Esophagus muscularis mucosa (tissue), 4 donors: ENCODE measurements at regions not wholly inside any gene's neighbourhood (a gene's known extent, or its start where the extent isn't known, plus 50 kb on each side); places are given as distances from the start of the nearest gene placed in this dataset.
A peak's percentile ranks its signal among the peaks of the same experiment; 100 is the strongest.

Experiments
- DNase-seq: peaks from one replicate; pipeline ENCODE4 v3.0.0-alpha.2; 2017; ENCODE audit errors: extremely low spot score
- H3K27ac ChIP-seq, 4 donors: fragments of 200-600 bp; sonication (generic); replicated peaks in 1 of 4; 1 replicate in 3 of 4; 2 replicates in 1 of 4; pipeline ENCODE4 v1.5.1; 2016 to 2019; ENCODE audit warnings: mild to moderate bottlenecking in 1 of 4
- H3K27me3 ChIP-seq, 4 donors: fragments of 200-600 bp; sonication (generic); one replicate each; pipeline versions ENCODE4 v1.5.1 to v1.6.0; 2016 to 2019
- H3K36me3 ChIP-seq, 4 donors: fragments of 200-600 bp; sonication (generic); one replicate each; pipeline ENCODE4 v1.5.1; 2016 to 2019
- H3K4me1 ChIP-seq, 4 donors: fragments of 200-600 bp; sonication (generic); one replicate each; pipeline ENCODE4 v1.5.1; 2016 to 2019
- H3K4me3 ChIP-seq, 4 donors: fragments of 200-600 bp; sonication (generic); 1 replicate in 2 of 4; 2 replicates in 2 of 4; pipeline ENCODE4 v1.5.1; 2016 to 2019; ENCODE audit warnings: mild to moderate bottlenecking in 4 of 4, moderate library complexity in 1 of 4
- H3K9me3 ChIP-seq, 4 donors: fragments of 200-600 bp; sonication (generic); 1 replicate in 3 of 4; 2 replicates in 1 of 4; pipeline ENCODE4 v1.5.1; 2016 to 2019
- EP300 ChIP-seq: sonication (generic); formaldehyde crosslinking; IDR thresholded peaks from one replicate; pipeline ENCODE4 v1.6.1; 2017; ENCODE audit warnings: antibody characterized with exemption
- POLR2A ChIP-seq: fragments of 450-650 bp; IDR thresholded peaks from one replicate; pipeline ENCODE4 v1.6.1; 2017; ENCODE audit warnings: antibody characterized with exemption, moderate library complexity, mild to moderate bottlenecking, low read depth
- POLR2AphosphoS5 ChIP-seq, 2 donors: sonication (generic); formaldehyde crosslinking; IDR thresholded peaks; one replicate each; pipeline ENCODE4 v1.6.1; 2017; ENCODE audit warnings: antibody characterized with exemption in 2 of 2
- WGBS: methylation state at CpG from one replicate; pipeline ENCODE4 v1.1.5; 2018; 5-methylcytosine and 5-hydroxymethylcytosine counted together
- intact Hi-C: fragments of 100-400 bp; cut with DNase I; formaldehyde crosslinking; loops from one replicate; pipeline ENCODE4 v1.15.1; 2023
- TF ChIP-seq, protein P1 (sequence below), 3 experiments: fragments of 200-600 bp in 2 of 3; fragments of 450-650 bp in 1 of 3; sonication (generic) in 2 of 3; IDR thresholded peaks; one replicate each; pipeline ENCODE4 v1.5.1; 2017 to 2019; ENCODE audit warnings: antibody characterized with exemption in 3 of 3, mild to moderate bottlenecking in 2 of 3, moderate library complexity in 1 of 3

DNA sequence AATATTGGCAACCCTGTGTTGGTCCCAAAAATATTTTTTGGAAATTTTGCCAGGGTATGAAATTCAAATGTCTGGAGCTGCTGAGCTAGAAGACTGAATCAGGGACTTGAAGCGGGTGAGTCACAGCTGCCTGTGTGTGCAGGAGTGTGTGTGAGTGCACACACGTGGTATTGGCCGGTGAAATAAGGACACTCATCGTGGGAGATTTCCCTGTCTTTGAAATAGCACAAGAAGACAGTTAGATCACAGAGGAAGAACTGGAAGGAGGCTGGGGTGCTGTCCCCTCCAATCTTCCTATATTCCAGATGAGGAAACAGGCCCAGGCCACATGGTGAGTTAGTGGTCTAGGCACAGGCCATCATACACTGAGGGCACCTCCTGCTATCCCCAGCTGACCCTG is 123.8 kb upstream of the MLN start:
- Histone ChIP-seq H3K27ac (peak overlapping the region in 2 of 4 donors; percentile 27 to 41), H3K9me3 (no peaks in the 10 kb centered on the region), H3K27me3 (peaks cover 0 to 21% (median 0%) of the 10 kb centered on the region in 4 donors), H3K4me1 (no peaks in the 10 kb centered on the region), H3K4me3 (no peak overlapping the region), H3K36me3 (no peaks in the 10 kb centered on the region)
- intact Hi-C loops = no loop called here
- WGBS = 59% methylated on average over 4 of the region's 4 CpGs
- DNase-seq = no peak
- TF ChIP-seq EP300 (no peak), POLR2AphosphoS5 (IDR thresholded peaks at IDR 0.05) (peak in 1 of 2 donors; percentile 8)

GRCh38 chr6:33927112-33927511 is 123.3 kb upstream of the MLN start:
- no peaks in the 10 kb centered on the region for H3K4me1 ChIP-seq
- intact Hi-C loops = no loop called here
- no peaks in the 10 kb centered on the region for H3K36me3 ChIP-seq
- peaks cover 0 to 16% (median 0%) of the 10 kb centered on the region in 4 donors for H3K27me3 ChIP-seq
- H3K9me3 ChIP-seq = no peaks in the 10 kb centered on the region
- TF ChIP-seq POLR2AphosphoS5 (IDR thresholded peaks at IDR 0.05) (no peak), POLR2A (no peak), EP300 (no peak)
- no peak overlapping the region for H3K4me3 ChIP-seq
- no peak for DNase-seq
- H3K27ac ChIP-seq = no peak overlapping the region
- WGBS = 70% methylated on average over 4 of the region's 4 CpGs

- 91% methylated on average over 4 of the region's 4 CpGs for WGBS
- TF ChIP-seq POLR2AphosphoS5 (IDR thresholded peaks at IDR 0.05) (no peak), EP300 (no peak), POLR2A (no peak)
- TF ChIP-seq, protein P1, sequence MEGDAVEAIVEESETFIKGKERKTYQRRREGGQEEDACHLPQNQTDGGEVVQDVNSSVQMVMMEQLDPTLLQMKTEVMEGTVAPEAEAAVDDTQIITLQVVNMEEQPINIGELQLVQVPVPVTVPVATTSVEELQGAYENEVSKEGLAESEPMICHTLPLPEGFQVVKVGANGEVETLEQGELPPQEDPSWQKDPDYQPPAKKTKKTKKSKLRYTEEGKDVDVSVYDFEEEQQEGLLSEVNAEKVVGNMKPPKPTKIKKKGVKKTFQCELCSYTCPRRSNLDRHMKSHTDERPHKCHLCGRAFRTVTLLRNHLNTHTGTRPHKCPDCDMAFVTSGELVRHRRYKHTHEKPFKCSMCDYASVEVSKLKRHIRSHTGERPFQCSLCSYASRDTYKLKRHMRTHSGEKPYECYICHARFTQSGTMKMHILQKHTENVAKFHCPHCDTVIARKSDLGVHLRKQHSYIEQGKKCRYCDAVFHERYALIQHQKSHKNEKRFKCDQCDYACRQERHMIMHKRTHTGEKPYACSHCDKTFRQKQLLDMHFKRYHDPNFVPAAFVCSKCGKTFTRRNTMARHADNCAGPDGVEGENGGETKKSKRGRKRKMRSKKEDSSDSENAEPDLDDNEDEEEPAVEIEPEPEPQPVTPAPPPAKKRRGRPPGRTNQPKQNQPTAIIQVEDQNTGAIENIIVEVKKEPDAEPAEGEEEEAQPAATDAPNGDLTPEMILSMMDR (IDR thresholded peaks at IDR 0.05) = no peak
- no peak overlapping the region for H3K4me3 ChIP-seq
These were observed 122.6 kb upstream of the MLN start for GRCh38 chr6:33926451-33926850.

DNA sequence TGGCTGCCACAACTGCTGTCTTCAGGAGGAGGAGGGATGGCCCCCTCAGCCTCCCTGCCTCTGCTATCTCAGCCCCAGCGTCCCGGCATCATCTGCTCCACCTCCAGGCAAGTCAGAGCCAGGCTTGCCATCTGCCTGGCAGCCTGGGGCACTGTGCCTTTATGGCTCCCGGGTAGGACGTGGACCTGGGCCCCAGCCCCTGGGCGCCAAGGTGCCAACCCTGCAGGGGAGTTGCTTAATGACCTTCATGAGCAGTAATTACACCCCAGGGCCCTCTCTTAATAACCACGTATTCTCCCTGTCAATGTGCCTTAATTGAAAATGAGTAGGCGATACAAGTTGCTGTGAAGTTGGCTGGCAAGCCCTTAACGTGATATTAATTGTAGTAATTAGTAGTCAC is 122.1 kb upstream of the MLN start:
- 86% methylated on average over 5 of the region's 8 CpGs for WGBS
- Histone ChIP-seq H3K9me3 (no peaks in the 10 kb centered on the region), H3K27ac (no peak overlapping the region)

More at GRCh38 chr6:33926451-33926850, 122.6 kb upstream of the MLN start:
- no peaks in the 10 kb centered on the region for H3K4me1 ChIP-seq
- no peak overlapping the region for H3K27ac ChIP-seq
- intact Hi-C loops = no loop called here
- H3K27me3 ChIP-seq = peaks cover 0 to 11% (median 0%) of the 10 kb centered on the region in 4 donors
- H3K9me3 ChIP-seq = no peaks in the 10 kb centered on the region
- H3K36me3 ChIP-seq = no peaks in the 10 kb centered on the region
- no peak for DNase-seq

DNA sequence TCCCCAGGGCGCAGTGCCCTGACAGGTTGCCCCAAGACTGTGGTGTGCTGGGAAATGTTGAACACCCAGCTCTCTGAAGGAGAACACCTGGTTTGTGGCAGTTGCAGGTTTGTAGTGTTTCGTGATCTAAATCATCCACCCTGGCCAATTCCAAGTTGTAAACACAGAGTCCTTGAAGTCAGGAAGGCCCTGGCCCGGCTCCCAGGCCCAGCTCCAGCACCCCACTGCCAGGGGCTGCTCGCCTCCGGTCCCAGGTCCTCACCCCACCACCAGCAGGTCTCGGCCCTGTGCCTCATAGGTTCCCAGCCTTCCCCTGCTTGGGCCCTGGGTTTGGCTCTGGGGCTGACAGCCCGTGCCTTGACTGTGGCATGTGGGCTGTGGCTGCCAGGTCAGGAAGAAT is 121.4 kb upstream of the MLN start:
- no peaks in the 10 kb centered on the region for H3K9me3 ChIP-seq
- DNase-seq = no peak
- H3K27ac ChIP-seq = no peak overlapping the region
- WGBS = 74% methylated on average over 7 of the region's 7 CpGs
- peaks cover 0 to 7% (median 0%) of the 10 kb centered on the region in 4 donors for H3K27me3 ChIP-seq
- intact Hi-C loops = no loop called here
- TF ChIP-seq EP300 (no peak), POLR2A (no peak), POLR2AphosphoS5 (IDR thresholded peaks at IDR 0.05) (no peak)
- TF ChIP-seq, protein P1 (IDR thresholded peaks at IDR 0.05) = no peak
- no peaks in the 10 kb centered on the region for H3K4me1 ChIP-seq
- no peak overlapping the region for H3K4me3 ChIP-seq
- H3K36me3 ChIP-seq = no peaks in the 10 kb centered on the region

More for the DNA sequence above, 122.1 kb upstream of the MLN start:
- Histone ChIP-seq H3K4me1 (no peaks in the 10 kb centered on the region), H3K36me3 (no peaks in the 10 kb centered on the region), H3K4me3 (no peak overlapping the region), H3K27me3 (peaks cover 0 to 7% (median 0%) of the 10 kb centered on the region in 4 donors)
- intact Hi-C loops = no loop called here
- no peak for DNase-seq
- no peak for TF ChIP-seq EP300
- TF ChIP-seq POLR2AphosphoS5 (IDR thresholded peaks at IDR 0.05) = no peak
- TF ChIP-seq, protein P1 (IDR thresholded peaks at IDR 0.05) = no peak
- no peak for TF ChIP-seq POLR2A

GRCh38 chr6:33924681-33925080 is 120.9 kb upstream of the MLN start:
- WGBS = 100% methylated on average over 2 of the region's 4 CpGs
- DNase-seq = no peak
- no peaks in the 10 kb centered on the region for H3K9me3 ChIP-seq
- no peak for TF ChIP-seq POLR2A
- TF ChIP-seq, protein P1 (IDR thresholded peaks at IDR 0.05) = no peak
- TF ChIP-seq EP300 = no peak
- no peak for TF ChIP-seq POLR2AphosphoS5 (IDR thresholded peaks at IDR 0.05)
- no peak overlapping the region for H3K4me3 ChIP-seq
- peaks cover 0 to 7% (median 0%) of the 10 kb centered on the region in 4 donors for H3K27me3 ChIP-seq
- H3K27ac ChIP-seq = no peak overlapping the region
- H3K36me3 ChIP-seq = no peaks in the 10 kb centered on the region
- intact Hi-C loops = no loop called here
- H3K4me1 ChIP-seq = no peaks in the 10 kb centered on the region
